ENCODE measurements at regions not wholly inside any gene's neighbourhood (a gene's known extent, or its start where the extent isn't known, plus 50 kb on each side); places are given as distances from the start of the nearest gene placed in this dataset.

DNA sequence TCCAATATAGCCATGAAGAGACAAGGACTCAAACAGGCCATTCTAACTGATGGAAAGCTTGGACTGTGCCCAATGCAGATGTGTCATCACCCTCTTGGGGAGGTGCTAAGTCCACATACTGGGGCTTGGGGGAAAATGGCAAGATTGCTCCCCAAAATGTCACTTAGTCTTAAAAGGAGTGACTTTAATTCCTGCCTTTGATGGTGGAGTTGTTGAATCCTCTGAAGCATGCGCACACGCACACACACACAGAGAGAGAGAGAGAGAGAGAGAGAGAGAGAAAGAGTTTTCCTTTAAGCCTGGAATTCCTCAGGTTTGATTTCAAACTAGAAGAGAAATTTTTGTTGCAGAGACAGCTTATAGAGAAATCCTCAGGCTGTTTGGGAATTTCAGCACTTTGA lies 161.9 kb upstream of the GAS1 start:
- no peak for ATAC-seq
- DNase-seq: no peak
- Histone ChIP-seq H3K4me3 (no peak overlapping the region), H3K9me3 (no peaks in the 10 kb centered on the region), H3K27me3 (no peaks in the 10 kb centered on the region), H3K27ac (no peak overlapping the region), H3K36me3 (no peaks in the 10 kb centered on the region), H3K4me1 (no peaks in the 10 kb centered on the region)
- intact Hi-C loops (cut with DNase I): no loop called here
- no peak for FAIRE-seq
- 97 to 100% methylated on average over 2 of the region's 2 CpGs for WGBS, 2 donors
- TF ChIP-seq, protein P1, sequence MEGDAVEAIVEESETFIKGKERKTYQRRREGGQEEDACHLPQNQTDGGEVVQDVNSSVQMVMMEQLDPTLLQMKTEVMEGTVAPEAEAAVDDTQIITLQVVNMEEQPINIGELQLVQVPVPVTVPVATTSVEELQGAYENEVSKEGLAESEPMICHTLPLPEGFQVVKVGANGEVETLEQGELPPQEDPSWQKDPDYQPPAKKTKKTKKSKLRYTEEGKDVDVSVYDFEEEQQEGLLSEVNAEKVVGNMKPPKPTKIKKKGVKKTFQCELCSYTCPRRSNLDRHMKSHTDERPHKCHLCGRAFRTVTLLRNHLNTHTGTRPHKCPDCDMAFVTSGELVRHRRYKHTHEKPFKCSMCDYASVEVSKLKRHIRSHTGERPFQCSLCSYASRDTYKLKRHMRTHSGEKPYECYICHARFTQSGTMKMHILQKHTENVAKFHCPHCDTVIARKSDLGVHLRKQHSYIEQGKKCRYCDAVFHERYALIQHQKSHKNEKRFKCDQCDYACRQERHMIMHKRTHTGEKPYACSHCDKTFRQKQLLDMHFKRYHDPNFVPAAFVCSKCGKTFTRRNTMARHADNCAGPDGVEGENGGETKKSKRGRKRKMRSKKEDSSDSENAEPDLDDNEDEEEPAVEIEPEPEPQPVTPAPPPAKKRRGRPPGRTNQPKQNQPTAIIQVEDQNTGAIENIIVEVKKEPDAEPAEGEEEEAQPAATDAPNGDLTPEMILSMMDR (IDR thresholded peaks at IDR 0.05): no peak

DNA sequence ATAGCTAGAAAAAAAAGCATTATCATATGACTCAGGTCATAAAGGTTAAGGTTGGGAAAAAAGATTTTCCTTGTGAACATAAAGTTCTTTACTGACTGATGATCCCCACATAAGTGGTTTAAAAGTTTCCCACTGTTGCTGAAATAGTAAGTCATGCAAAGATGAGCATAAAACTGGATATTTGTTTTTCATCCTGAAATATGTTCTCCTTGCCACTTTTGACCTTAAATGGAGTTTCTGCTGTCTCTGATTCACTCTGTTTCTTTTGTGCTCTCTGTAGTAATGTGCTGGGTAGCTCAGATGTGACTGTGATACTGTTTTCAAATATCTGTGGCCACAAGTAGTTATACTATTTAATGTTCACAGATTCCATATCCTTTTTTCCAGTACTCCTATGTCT lies 162.5 kb upstream of the GAS1 start:
- no peak for DNase-seq
- no peak for ATAC-seq
- no peak overlapping the region for H3K27ac ChIP-seq
- H3K36me3 ChIP-seq: no peaks in the 10 kb centered on the region
- H3K4me3 ChIP-seq: no peak overlapping the region
- no peaks in the 10 kb centered on the region for H3K4me1 ChIP-seq
- H3K27me3 ChIP-seq: no peaks in the 10 kb centered on the region
- H3K9me3 ChIP-seq: no peaks in the 10 kb centered on the region
- intact Hi-C loops (cut with DNase I): no loop called here
- FAIRE-seq: no peak
- TF ChIP-seq, protein P1 (IDR thresholded peaks at IDR 0.05): no peak

DNA sequence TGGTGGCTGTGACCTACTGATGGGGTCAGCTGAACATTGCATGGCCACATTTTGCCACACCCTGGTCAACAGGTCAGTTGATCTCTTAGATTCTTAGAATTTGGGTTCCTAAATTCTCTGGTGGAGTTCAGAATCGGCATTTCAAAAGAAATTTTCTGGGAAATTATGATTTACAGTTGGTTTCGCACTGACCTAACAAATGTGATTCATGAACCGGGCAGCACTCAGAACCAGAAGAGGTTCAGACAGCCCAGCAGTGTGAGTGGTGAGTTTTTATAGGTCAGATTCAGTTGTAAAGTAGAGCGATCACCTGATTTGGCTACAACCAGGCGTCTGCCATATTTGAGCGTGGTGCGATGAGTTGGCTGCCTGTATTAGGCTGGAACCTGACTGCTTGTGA lies 163.7 kb upstream of the GAS1 start:
- Histone ChIP-seq H3K4me1 (no peaks in the 10 kb centered on the region), H3K36me3 (no peaks in the 10 kb centered on the region), H3K27ac (no peak overlapping the region), H3K9me3 (no peaks in the 10 kb centered on the region), H3K4me3 (no peak overlapping the region), H3K27me3 (no peaks in the 10 kb centered on the region)
- FAIRE-seq: no peak
- TF ChIP-seq, protein P1 (IDR thresholded peaks at IDR 0.05): no peak
- no peak for ATAC-seq
- intact Hi-C loops (cut with DNase I): no loop called here
- 92 to 95% methylated on average over 7 of the region's 7 CpGs for WGBS, 2 donors
- DNase-seq: no peak

DNA sequence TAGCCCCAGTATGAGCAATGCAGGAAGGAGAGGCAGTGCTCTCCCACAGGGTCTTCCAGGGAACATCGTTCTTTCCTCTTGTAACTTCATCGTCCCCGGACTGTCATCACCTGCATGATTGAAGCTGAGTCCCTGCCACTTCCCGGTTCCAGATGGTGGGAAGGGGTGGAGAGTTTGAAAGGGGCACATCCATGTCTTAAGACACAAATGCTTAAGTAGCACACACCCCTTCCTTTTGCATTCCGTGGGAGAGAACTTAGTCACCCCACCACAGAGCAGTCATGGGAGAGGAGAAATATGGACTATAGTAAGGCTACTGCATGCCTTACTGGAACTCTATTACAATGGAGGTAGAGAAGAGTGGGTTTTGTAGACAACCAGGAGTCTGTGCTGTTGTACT lies 165.3 kb upstream of the GAS1 start:
- FAIRE-seq: no peak
- ATAC-seq: no peak
- no peaks in the 10 kb centered on the region for H3K4me1 ChIP-seq
- 82 to 85% methylated on average over 5 of the region's 5 CpGs for WGBS, 2 donors
- H3K27me3 ChIP-seq: no peaks in the 10 kb centered on the region
- no peak overlapping the region for H3K4me3 ChIP-seq
- H3K9me3 ChIP-seq: no peaks in the 10 kb centered on the region
- TF ChIP-seq, protein P1 (IDR thresholded peaks at IDR 0.05): no peak
- no peak overlapping the region for H3K27ac ChIP-seq
- no peak for DNase-seq
- intact Hi-C loops (cut with DNase I): no loop called here
- no peaks in the 10 kb centered on the region for H3K36me3 ChIP-seq

DNA sequence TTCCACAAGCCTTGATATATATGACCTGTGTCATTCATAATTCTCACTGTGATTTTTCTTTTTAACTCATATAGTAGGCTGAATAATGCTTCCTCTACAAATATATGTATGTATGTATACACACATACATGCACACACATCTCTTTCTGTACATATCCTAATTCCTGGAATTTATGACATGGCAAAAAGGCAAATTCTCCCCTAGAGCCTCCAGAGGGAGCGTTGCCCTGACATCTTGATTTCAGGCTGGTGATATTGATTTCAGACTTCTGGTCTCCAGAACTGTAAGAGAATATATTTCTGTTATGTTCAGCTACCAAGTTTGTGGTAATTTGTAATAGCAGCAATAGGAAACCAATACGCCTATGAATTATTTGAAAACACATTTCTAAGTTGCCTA lies 166.6 kb upstream of the GAS1 start:
- H3K27ac ChIP-seq: no peak overlapping the region
- WGBS, 2 donors: 76 to 81% methylated on average over 2 of the region's 2 CpGs
- DNase-seq: no peak
- TF ChIP-seq, protein P1 (IDR thresholded peaks at IDR 0.05): no peak
- H3K36me3 ChIP-seq: no peaks in the 10 kb centered on the region
- no peaks in the 10 kb centered on the region for H3K4me1 ChIP-seq
- no peaks in the 10 kb centered on the region for H3K27me3 ChIP-seq
- ATAC-seq: no peak
- no peaks in the 10 kb centered on the region for H3K9me3 ChIP-seq
- no peak for FAIRE-seq
- intact Hi-C loops (cut with DNase I): no loop called here
- H3K4me3 ChIP-seq: no peak overlapping the region

All from pancreas (tissue), 10 donors.